Mucosa of descending colon (tissue), 3 donors: ENCODE measurements at regions not wholly inside any gene's neighbourhood (a gene's known extent, or its start where the extent isn't known, plus 50 kb on each side); places are given as distances from the start of the nearest gene placed in this dataset.

Source experiments
- ATAC-seq: fragments of 200-7000 bp; cut with Tn5 transposase; one replicate; pipeline ENCODE4 v1.9.1; 2020; ENCODE audit warnings: mild to moderate bottlenecking, moderate library complexity
- DNase-seq, 3 donors: peaks; one replicate each; pipeline ENCODE4 v3.0.0-alpha.2; 2020
- H3K36me3 ChIP-seq: fragments of 200-600 bp; one replicate; pipeline ENCODE4 v1.8.0; 2021; ENCODE audit warnings: low read depth, mild to moderate bottlenecking
- H3K4me1 ChIP-seq: fragments of 200-600 bp; one replicate; pipeline ENCODE4 v1.8.0; 2021; ENCODE audit warnings: low read depth, mild to moderate bottlenecking
- H3K4me3 ChIP-seq: fragments of 200-600 bp; one replicate; pipeline ENCODE4 v1.8.0; 2021; ENCODE audit warnings: mild to moderate bottlenecking
- H3K9me3 ChIP-seq: fragments of 200-600 bp; one replicate; pipeline ENCODE4 v1.8.0; 2021; ENCODE audit warnings: mild to moderate bottlenecking
- CTCF ChIP-seq: fragments of 200-600 bp; IDR thresholded peaks from one replicate; pipeline ENCODE4 v1.8.0; 2022; ENCODE audit warnings: antibody characterized with exemption, mild to moderate bottlenecking
- intact Hi-C, 2 donors: fragments of 100-400 bp; cut with DNase I in 1 of 2; cut with micrococcal nuclease in 1 of 2; formaldehyde crosslinking; loops; one replicate each; pipeline versions ENCODE4 v1.11.0 to v1.11.1; 2022; cut with DNase I, micrococcal nuclease
- donor health status: DM: no; HTN: no; CAD: no; lungs with moderate emphysema.
- donor health status: DM: no; HTN: no; CAD: no.
- donor health status: DM: no; HTN: yes; CAD: no.

GRCh38 chr6:140204154-140204553, 829.7 kb upstream of the CITED2 start:
- ATAC-seq = no peak
- intact Hi-C loops = no loop called here
- no peak for DNase-seq
- no peak for TF ChIP-seq CTCF
- no peaks in the 10 kb centered on the region for H3K9me3 ChIP-seq
- H3K4me3 ChIP-seq = no peak overlapping the region
- no peaks in the 10 kb centered on the region for H3K36me3 ChIP-seq
- H3K4me1 ChIP-seq = no peaks in the 10 kb centered on the region

- ATAC-seq (no peak), DNase-seq (no peak)
- intact Hi-C loops = no loop called here
- no peaks in the 10 kb centered on the region for H3K9me3 ChIP-seq
- no peak for TF ChIP-seq CTCF
- no peaks in the 10 kb centered on the region for H3K36me3 ChIP-seq
- H3K4me3 ChIP-seq = no peak overlapping the region
- no peaks in the 10 kb centered on the region for H3K4me1 ChIP-seq
These were observed 829.3 kb upstream of the CITED2 start for GRCh38 chr6:140203661-140204147.

GRCh38 chr6:140202964-140203515, 828.6 kb upstream of the CITED2 start:
- H3K4me1 ChIP-seq = no peaks in the 10 kb centered on the region
- intact Hi-C loops = no loop called here
- no peaks in the 10 kb centered on the region for H3K36me3 ChIP-seq
- TF ChIP-seq CTCF = no peak
- H3K4me3 ChIP-seq = no peak overlapping the region
- H3K9me3 ChIP-seq = no peaks in the 10 kb centered on the region
- DNase-seq = no peak
- ATAC-seq = no peak

GRCh38 chr6:140201787-140202458, 827.5 kb upstream of the CITED2 start:
- no peak for TF ChIP-seq CTCF
- no peaks in the 10 kb centered on the region for H3K36me3 ChIP-seq
- H3K4me3 ChIP-seq = no peak overlapping the region
- no peaks in the 10 kb centered on the region for H3K9me3 ChIP-seq
- ATAC-seq = no peak
- intact Hi-C loops = no loop called here
- DNase-seq = no peak
- H3K4me1 ChIP-seq = no peaks in the 10 kb centered on the region

- no peak for TF ChIP-seq CTCF
- no peak for ATAC-seq
These were observed 818.8 kb upstream of the CITED2 start for GRCh38 chr6:140193269-140193668.

More at GRCh38 chr6:140193269-140193668, 818.8 kb upstream of the CITED2 start:
- DNase-seq = no peak
- Histone ChIP-seq H3K4me1 (no peaks in the 10 kb centered on the region), H3K36me3 (no peaks in the 10 kb centered on the region), H3K9me3 (peaks cover 17% of the 10 kb centered on the region), H3K4me3 (no peak overlapping the region)
- intact Hi-C loops = no loop called here
